Liver (tissue), 8 donors: ENCODE measurements at regions not wholly inside any gene's neighbourhood (a gene's known extent, or its start where the extent isn't known, plus 50 kb on each side); places are given as distances from the start of the nearest gene placed in this dataset.

ENCODE experiments used
- DNase-seq: peaks from one replicate; pipeline ENCODE4 v3.0.0-alpha.2; 2017; ENCODE audit warnings: low spot score
- H3K27ac ChIP-seq, 2 donors: one replicate each; pipeline ENCODE4 v1.7.0; 2013; ENCODE audit warnings: inconsistent platforms in 2 of 2, low read length in 2 of 2, control low read depth in 1 of 2, low read depth in 1 of 2, mild to moderate bottlenecking in 1 of 2
- H3K27me3 ChIP-seq, 4 donors: one replicate each; pipeline versions ENCODE4 v1.6.1 to v1.7.0; 2013; ENCODE audit warnings: low read length in 3 of 4, inconsistent platforms in 1 of 4, mild to moderate bottlenecking in 1 of 4, moderate library complexity in 1 of 4; ENCODE audit not compliant: control insufficient read depth in 4 of 4, insufficient read depth in 4 of 4
- H3K36me3 ChIP-seq, 4 donors: one replicate each; pipeline versions ENCODE4 v1.6.1 to v1.7.0; 2013; ENCODE audit warnings: low read length in 3 of 4, mild to moderate bottlenecking in 3 of 4, low read depth in 1 of 4, moderate library complexity in 1 of 4; ENCODE audit not compliant: control insufficient read depth in 4 of 4, insufficient read depth in 3 of 4
- H3K4me1 ChIP-seq, 4 donors: one replicate each; pipeline versions ENCODE4 v1.6.1 to v1.7.0; 2013; ENCODE audit warnings: low read length in 3 of 4, mild to moderate bottlenecking in 3 of 4, moderate library complexity in 1 of 4; ENCODE audit not compliant: control insufficient read depth in 4 of 4, insufficient read depth in 4 of 4
- H3K4me3 ChIP-seq, 3 donors: one replicate each; pipeline versions ENCODE4 v1.6.1 to v1.7.0; 2013; ENCODE audit warnings: low read length in 3 of 3, control low read depth in 1 of 3, low read depth in 1 of 3, mild to moderate bottlenecking in 1 of 3
- H3K9ac ChIP-seq, 2 donors: one replicate each; pipeline ENCODE4 v1.7.0; 2013; ENCODE audit warnings: low read length in 2 of 2, mild to moderate bottlenecking in 2 of 2, moderate library complexity in 2 of 2, control low read depth in 1 of 2, low read depth in 1 of 2
- H3K9me3 ChIP-seq, 4 donors: one replicate each; pipeline versions ENCODE4 v1.6.1 to v1.7.0; 2013; ENCODE audit warnings: low read length in 3 of 4; ENCODE audit not compliant: control insufficient read depth in 4 of 4
- EGR1 ChIP-seq, 2 donors: IDR thresholded peaks; 2 replicates each; pipeline ENCODE4 v1.6.1; 2016 to 2018; ENCODE audit warnings: antibody characterized with exemption in 2 of 2, low read depth in 2 of 2
- FOXA1 ChIP-seq: IDR thresholded peaks from 2 replicates; pipeline ENCODE4 v1.6.1; 2016; ENCODE audit warnings: antibody characterized with exemption
- FOXA2 ChIP-seq: IDR thresholded peaks from 2 replicates; pipeline ENCODE4 v1.6.1; 2016; ENCODE audit warnings: antibody characterized with exemption
- GABPA ChIP-seq, 2 donors: IDR thresholded peaks in 1 of 2; conservative IDR thresholded peaks in 1 of 2; 2 replicates each; pipeline ENCODE4 v1.6.1; 2016; ENCODE audit warnings: antibody characterized with exemption in 2 of 2, mild to moderate bottlenecking in 1 of 2, moderate library complexity in 1 of 2
- HNF4A ChIP-seq, 2 donors: conservative IDR thresholded peaks; 2 replicates each; pipeline ENCODE4 v1.6.1; 2016; ENCODE audit warnings: antibody characterized with exemption in 2 of 2, mild to moderate bottlenecking in 2 of 2
- HNF4G ChIP-seq: IDR thresholded peaks from 2 replicates; pipeline ENCODE4 v1.6.1; 2016; ENCODE audit warnings: antibody characterized with exemption
- JUND ChIP-seq, 2 donors: IDR thresholded peaks; 2 replicates each; pipeline ENCODE4 v1.6.1; 2016; ENCODE audit warnings: antibody characterized with exemption in 2 of 2
- NR2F2 ChIP-seq: IDR thresholded peaks from 2 replicates; pipeline ENCODE4 v1.6.1; 2016; ENCODE audit warnings: antibody characterized with exemption
- RAD21 ChIP-seq, 2 donors: IDR thresholded peaks; 2 replicates each; pipeline ENCODE4 v1.6.1; 2016; ENCODE audit warnings: antibody characterized with exemption in 2 of 2, mild to moderate bottlenecking in 2 of 2
- RXRA ChIP-seq, 2 donors: IDR thresholded peaks; 2 replicates each; pipeline ENCODE4 v1.6.1; 2017 to 2018; ENCODE audit warnings: antibody characterized with exemption in 2 of 2, mild to moderate bottlenecking in 1 of 2
- SP1 ChIP-seq: IDR thresholded peaks from 2 replicates; pipeline ENCODE4 v1.6.1; 2018; ENCODE audit warnings: antibody characterized with exemption, mild to moderate bottlenecking
- TAF1 ChIP-seq: conservative IDR thresholded peaks from 2 replicates; pipeline ENCODE4 v1.6.1; 2016; ENCODE audit warnings: antibody characterized with exemption, mild to moderate bottlenecking
- YY1 ChIP-seq: IDR thresholded peaks from 2 replicates; pipeline ENCODE4 v1.6.1; 2016; ENCODE audit warnings: antibody characterized with exemption, mild to moderate bottlenecking
- WGBS: extraction: QIAGEN DNeasy Blood & Tissue Kit; methylation state at CpG from one replicate; pipeline ENCODE4 v1.1.7; 2013; 5-methylcytosine and 5-hydroxymethylcytosine counted together
- TF ChIP-seq, protein P1 (sequence below): fragments of 150-350 bp; IDR thresholded peaks from 2 replicates; pipeline ENCODE4 v1.5.1; 2017; ENCODE audit warnings: improper control_type of control experiment, low read depth, low read length; ENCODE audit not compliant: missing input control
- TF ChIP-seq, protein P2 (sequence below): IDR thresholded peaks from 2 replicates; pipeline ENCODE4 v1.6.1; 2016; ENCODE audit warnings: antibody characterized with exemption
- TF ChIP-seq, protein P3 (sequence below): IDR thresholded peaks from 2 replicates; pipeline ENCODE4 v1.6.1; 2016; ENCODE audit warnings: antibody characterized with exemption, mild to moderate bottlenecking
- TF ChIP-seq, protein P4 (sequence below): IDR thresholded peaks from 2 replicates; pipeline ENCODE4 v1.6.1; 2016; ENCODE audit warnings: antibody characterized with exemption
- TF ChIP-seq, protein P5 (sequence below): IDR thresholded peaks from 2 replicates; pipeline ENCODE4 v1.6.1; 2016; ENCODE audit warnings: antibody characterized with exemption
- donor health status: healthy.
- donor health status: healthy.
- donor health status: healthy.
- donor health status: healthy.
- donor health status: healthy.

DNA sequence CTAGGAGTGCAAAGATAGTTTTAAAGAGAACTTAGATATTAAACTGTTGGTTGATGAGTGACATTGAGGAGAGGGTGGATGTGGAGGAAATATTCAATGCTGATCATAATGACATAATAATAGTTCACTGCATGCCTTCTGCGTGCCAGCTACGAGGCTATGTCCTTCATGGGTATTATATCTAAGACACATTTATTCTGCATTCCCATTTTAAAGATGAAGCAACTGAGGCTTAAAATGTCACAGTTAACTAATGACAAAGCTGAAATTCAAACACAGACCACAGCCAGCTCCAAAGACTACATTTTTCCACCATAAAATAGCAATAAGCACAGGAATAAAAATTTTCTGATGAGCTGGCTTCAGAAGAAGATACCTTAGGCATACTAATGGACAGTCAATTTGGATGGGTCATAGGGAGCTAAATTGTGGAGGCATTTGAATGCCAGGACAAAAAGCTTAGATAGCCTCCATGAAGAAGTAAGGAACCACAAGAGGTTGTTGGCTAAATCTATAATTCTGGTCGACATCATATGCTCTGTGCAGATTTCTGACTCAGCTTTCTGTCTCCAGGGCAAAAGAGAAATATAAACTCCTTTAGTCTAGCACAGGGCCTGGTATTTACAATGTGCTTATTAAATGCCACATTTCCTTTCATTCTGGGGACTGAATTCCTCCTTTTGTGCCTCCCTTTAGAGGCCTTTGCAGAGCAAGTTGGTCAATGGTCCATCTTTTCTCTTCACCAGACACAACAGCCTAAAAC, 71.2 kb upstream of the NRIP1 start:
- TF ChIP-seq, protein P1, sequence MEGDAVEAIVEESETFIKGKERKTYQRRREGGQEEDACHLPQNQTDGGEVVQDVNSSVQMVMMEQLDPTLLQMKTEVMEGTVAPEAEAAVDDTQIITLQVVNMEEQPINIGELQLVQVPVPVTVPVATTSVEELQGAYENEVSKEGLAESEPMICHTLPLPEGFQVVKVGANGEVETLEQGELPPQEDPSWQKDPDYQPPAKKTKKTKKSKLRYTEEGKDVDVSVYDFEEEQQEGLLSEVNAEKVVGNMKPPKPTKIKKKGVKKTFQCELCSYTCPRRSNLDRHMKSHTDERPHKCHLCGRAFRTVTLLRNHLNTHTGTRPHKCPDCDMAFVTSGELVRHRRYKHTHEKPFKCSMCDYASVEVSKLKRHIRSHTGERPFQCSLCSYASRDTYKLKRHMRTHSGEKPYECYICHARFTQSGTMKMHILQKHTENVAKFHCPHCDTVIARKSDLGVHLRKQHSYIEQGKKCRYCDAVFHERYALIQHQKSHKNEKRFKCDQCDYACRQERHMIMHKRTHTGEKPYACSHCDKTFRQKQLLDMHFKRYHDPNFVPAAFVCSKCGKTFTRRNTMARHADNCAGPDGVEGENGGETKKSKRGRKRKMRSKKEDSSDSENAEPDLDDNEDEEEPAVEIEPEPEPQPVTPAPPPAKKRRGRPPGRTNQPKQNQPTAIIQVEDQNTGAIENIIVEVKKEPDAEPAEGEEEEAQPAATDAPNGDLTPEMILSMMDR = no peak
- TF ChIP-seq YY1 (no peak), EGR1 (IDR thresholded peaks at IDR 0.05; ENCODE audit: low read depth in 2 of 2) (no peak), TAF1 (no peak), RXRA (IDR thresholded peaks at IDR 0.05) (no peak), GABPA (IDR thresholded peaks at IDR 0.05 in 1 of 2, conservative IDR thresholded peaks at IDR 0.05 in 1 of 2) (no peak), HNF4G (no peak), HNF4A (conservative IDR thresholded peaks at IDR 0.05) (no peak), JUND (IDR thresholded peaks at IDR 0.05) (no peak), NR2F2 (no peak), RAD21 (IDR thresholded peaks at IDR 0.05) (no peak), FOXA1 (no peak), FOXA2 (no peak)
- TF ChIP-seq, protein P2, sequence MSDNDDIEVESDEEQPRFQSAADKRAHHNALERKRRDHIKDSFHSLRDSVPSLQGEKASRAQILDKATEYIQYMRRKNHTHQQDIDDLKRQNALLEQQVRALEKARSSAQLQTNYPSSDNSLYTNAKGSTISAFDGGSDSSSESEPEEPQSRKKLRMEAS = no peak
- TF ChIP-seq, protein P3, sequence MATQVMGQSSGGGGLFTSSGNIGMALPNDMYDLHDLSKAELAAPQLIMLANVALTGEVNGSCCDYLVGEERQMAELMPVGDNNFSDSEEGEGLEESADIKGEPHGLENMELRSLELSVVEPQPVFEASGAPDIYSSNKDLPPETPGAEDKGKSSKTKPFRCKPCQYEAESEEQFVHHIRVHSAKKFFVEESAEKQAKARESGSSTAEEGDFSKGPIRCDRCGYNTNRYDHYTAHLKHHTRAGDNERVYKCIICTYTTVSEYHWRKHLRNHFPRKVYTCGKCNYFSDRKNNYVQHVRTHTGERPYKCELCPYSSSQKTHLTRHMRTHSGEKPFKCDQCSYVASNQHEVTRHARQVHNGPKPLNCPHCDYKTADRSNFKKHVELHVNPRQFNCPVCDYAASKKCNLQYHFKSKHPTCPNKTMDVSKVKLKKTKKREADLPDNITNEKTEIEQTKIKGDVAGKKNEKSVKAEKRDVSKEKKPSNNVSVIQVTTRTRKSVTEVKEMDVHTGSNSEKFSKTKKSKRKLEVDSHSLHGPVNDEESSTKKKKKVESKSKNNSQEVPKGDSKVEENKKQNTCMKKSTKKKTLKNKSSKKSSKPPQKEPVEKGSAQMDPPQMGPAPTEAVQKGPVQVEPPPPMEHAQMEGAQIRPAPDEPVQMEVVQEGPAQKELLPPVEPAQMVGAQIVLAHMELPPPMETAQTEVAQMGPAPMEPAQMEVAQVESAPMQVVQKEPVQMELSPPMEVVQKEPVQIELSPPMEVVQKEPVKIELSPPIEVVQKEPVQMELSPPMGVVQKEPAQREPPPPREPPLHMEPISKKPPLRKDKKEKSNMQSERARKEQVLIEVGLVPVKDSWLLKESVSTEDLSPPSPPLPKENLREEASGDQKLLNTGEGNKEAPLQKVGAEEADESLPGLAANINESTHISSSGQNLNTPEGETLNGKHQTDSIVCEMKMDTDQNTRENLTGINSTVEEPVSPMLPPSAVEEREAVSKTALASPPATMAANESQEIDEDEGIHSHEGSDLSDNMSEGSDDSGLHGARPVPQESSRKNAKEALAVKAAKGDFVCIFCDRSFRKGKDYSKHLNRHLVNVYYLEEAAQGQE = no peak
- TF ChIP-seq, protein P4, sequence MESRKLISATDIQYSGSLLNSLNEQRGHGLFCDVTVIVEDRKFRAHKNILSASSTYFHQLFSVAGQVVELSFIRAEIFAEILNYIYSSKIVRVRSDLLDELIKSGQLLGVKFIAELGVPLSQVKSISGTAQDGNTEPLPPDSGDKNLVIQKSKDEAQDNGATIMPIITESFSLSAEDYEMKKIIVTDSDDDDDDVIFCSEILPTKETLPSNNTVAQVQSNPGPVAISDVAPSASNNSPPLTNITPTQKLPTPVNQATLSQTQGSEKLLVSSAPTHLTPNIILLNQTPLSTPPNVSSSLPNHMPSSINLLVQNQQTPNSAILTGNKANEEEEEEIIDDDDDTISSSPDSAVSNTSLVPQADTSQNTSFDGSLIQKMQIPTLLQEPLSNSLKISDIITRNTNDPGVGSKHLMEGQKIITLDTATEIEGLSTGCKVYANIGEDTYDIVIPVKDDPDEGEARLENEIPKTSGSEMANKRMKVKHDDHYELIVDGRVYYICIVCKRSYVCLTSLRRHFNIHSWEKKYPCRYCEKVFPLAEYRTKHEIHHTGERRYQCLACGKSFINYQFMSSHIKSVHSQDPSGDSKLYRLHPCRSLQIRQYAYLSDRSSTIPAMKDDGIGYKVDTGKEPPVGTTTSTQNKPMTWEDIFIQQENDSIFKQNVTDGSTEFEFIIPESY = no peak
- WGBS = 91% methylated on average over 3 of the region's 3 CpGs
- no peak for DNase-seq
- no peaks in the 10 kb centered on the region for H3K9me3 ChIP-seq
- no peak overlapping the region for H3K9ac ChIP-seq
- H3K36me3 ChIP-seq = no peaks in the 10 kb centered on the region
- no peak overlapping the region for H3K27ac ChIP-seq
- H3K27me3 ChIP-seq = no peaks in the 10 kb centered on the region
- H3K4me3 ChIP-seq = no peak overlapping the region
- H3K4me1 ChIP-seq = peaks cover 10 to 32% (median 27%) of the 10 kb centered on the region in 4 donors

DNA sequence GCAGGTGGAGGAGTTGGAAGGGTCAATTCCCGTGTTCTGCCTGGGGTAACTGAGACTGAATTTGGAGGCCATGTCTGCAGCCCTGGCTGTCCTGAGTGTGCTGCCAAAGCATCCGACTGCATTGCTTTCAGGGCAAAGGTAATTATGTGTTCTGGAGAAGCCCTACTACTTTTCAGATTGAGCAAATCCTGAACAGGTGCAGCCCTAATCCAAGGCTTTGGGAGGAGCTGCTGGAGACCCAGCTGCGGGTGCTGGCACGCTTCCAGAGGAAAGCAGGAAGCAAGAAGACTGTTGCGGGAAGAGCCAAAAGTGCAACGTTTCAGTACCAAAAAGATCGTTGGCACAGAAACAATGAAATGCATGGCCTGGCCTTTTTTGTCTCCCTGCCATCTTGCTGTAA, 73.7 kb upstream of the NRIP1 start:
- DNase-seq = no peak
- Histone ChIP-seq H3K9ac (no peak overlapping the region), H3K9me3 (no peaks in the 10 kb centered on the region), H3K4me3 (no peak overlapping the region), H3K36me3 (no peaks in the 10 kb centered on the region), H3K27me3 (no peaks in the 10 kb centered on the region), H3K27ac (no peak overlapping the region), H3K4me1 (peaks cover 10 to 50% (median 39%) of the 10 kb centered on the region in 4 donors)
- WGBS = 14% methylated on average over 7 of the region's 7 CpGs
- TF ChIP-seq HNF4G (no peak), EGR1 (IDR thresholded peaks at IDR 0.05; ENCODE audit: low read depth in 2 of 2) (no peak), JUND (IDR thresholded peaks at IDR 0.05) (no peak), RXRA (IDR thresholded peaks at IDR 0.05) (peak in 1 of 2 donors; percentile 45), RAD21 (IDR thresholded peaks at IDR 0.05) (peak in 1 of 2 donors; percentile 39), FOXA1 (no peak), SP1 (peak; percentile 21)
- TF ChIP-seq, protein P5, sequence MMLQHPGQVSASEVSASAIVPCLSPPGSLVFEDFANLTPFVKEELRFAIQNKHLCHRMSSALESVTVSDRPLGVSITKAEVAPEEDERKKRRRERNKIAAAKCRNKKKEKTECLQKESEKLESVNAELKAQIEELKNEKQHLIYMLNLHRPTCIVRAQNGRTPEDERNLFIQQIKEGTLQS = no peak
- TF ChIP-seq, protein P4 = no peak
- TF ChIP-seq, protein P1 = no peak
